Ascending aorta (tissue), 2 donors: ENCODE measurements at regions not wholly inside any gene's neighbourhood (a gene's known extent, or its start where the extent isn't known, plus 50 kb on each side); places are given as distances from the start of the nearest gene placed in this dataset.

Experiments
- DNase-seq, 2 donors: peaks; one replicate each; pipeline ENCODE4 v3.0.0-alpha.2; 2019; ENCODE audit warnings: low spot score in 2 of 2
- H3K27ac ChIP-seq, 2 donors: fragments of 200-600 bp; sonication (generic); one replicate each; pipeline ENCODE4 v1.5.1; 2016 to 2017; ENCODE audit warnings: mild to moderate bottlenecking in 1 of 2
- H3K27me3 ChIP-seq: fragments of 200-600 bp; sonication (generic); one replicate; pipeline ENCODE4 v1.5.1; 2017
- H3K36me3 ChIP-seq, 2 donors: fragments of 200-600 bp; sonication (generic); one replicate each; pipeline ENCODE4 v1.5.1; 2016
- H3K4me1 ChIP-seq, 2 donors: fragments of 200-600 bp; sonication (generic); one replicate each; pipeline ENCODE4 v1.5.1; 2016 to 2017; ENCODE audit warnings: mild to moderate bottlenecking in 1 of 2
- H3K4me3 ChIP-seq, 2 donors: fragments of 200-600 bp; sonication (generic); one replicate each; pipeline ENCODE4 v1.5.1; 2016 to 2017; ENCODE audit warnings: mild to moderate bottlenecking in 1 of 2
- H3K9me3 ChIP-seq, 2 donors: fragments of 200-600 bp; sonication (generic); one replicate each; pipeline ENCODE4 v1.5.1; 2016
- intact Hi-C: fragments of 100-400 bp; cut with DNase I; formaldehyde crosslinking; loops from one replicate; pipeline ENCODE4 v1.15.1; 2023
- TF ChIP-seq, protein P1 (sequence below), 3 experiments: fragments of 200-600 bp in 2 of 3; fragments of 450-650 bp in 1 of 3; sonication (generic) in 2 of 3; IDR thresholded peaks; one replicate each; pipeline ENCODE4 v1.5.1; 2016 to 2019; ENCODE audit warnings: antibody characterized with exemption in 3 of 3, mild to moderate bottlenecking in 1 of 3, moderate library complexity in 1 of 3

DNA sequence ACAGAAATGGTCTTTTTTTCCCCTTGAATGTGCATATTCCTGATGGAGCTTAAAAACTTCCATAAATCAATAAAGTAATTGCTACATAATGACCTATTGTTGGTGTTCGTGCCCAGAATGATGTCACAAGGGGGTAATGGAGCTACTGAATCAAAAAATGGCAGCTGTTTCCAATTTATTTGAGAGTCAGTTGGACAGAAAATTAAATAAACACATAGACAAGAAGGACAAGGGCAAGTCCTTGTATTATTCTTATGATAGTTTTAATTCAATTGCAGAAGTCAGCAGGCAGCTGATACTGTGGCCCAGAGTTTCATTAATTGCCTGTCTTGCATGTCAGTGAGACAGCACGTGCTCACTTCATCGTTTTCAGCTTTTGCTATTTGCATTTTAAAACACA lies 473.5 kb downstream of the ETNK1 start:
- Histone ChIP-seq H3K4me1 (no peaks in the 10 kb centered on the region), H3K27me3 (no peaks in the 10 kb centered on the region), H3K9me3 (no peaks in the 10 kb centered on the region), H3K4me3 (no peak overlapping the region), H3K36me3 (no peaks in the 10 kb centered on the region), H3K27ac (no peak overlapping the region)
- TF ChIP-seq, protein P1, sequence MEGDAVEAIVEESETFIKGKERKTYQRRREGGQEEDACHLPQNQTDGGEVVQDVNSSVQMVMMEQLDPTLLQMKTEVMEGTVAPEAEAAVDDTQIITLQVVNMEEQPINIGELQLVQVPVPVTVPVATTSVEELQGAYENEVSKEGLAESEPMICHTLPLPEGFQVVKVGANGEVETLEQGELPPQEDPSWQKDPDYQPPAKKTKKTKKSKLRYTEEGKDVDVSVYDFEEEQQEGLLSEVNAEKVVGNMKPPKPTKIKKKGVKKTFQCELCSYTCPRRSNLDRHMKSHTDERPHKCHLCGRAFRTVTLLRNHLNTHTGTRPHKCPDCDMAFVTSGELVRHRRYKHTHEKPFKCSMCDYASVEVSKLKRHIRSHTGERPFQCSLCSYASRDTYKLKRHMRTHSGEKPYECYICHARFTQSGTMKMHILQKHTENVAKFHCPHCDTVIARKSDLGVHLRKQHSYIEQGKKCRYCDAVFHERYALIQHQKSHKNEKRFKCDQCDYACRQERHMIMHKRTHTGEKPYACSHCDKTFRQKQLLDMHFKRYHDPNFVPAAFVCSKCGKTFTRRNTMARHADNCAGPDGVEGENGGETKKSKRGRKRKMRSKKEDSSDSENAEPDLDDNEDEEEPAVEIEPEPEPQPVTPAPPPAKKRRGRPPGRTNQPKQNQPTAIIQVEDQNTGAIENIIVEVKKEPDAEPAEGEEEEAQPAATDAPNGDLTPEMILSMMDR (IDR thresholded peaks at IDR 0.05), result no peak
- no peak for DNase-seq
- intact Hi-C loops, result no loop called here

DNA sequence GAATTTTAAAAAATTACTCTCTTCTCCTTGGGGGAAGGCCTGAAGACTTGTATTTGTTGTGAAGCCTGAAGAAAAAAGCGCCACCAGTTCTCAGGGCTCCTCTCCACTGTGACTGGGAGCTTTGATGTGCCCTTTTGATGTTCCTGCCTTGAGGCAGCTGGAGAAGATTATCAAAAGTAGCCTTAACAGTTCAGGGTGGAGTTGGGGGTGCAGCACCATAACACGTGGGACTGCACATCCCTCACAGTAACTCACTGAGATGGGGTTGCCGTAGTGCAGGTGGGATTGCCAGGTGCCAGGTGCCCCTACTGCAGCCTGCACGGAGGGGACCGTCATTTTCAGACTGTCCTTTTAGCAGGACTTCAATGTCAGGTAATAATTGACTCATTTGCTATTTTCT lies 474.1 kb downstream of the ETNK1 start:
- DNase-seq, result no peak
- Histone ChIP-seq H3K27me3 (no peaks in the 10 kb centered on the region), H3K4me3 (no peak overlapping the region), H3K9me3 (no peaks in the 10 kb centered on the region), H3K36me3 (no peaks in the 10 kb centered on the region), H3K4me1 (no peaks in the 10 kb centered on the region), H3K27ac (no peak overlapping the region)
- TF ChIP-seq, protein P1 (IDR thresholded peaks at IDR 0.05), result no peak
- intact Hi-C loops, result no loop called here

DNA sequence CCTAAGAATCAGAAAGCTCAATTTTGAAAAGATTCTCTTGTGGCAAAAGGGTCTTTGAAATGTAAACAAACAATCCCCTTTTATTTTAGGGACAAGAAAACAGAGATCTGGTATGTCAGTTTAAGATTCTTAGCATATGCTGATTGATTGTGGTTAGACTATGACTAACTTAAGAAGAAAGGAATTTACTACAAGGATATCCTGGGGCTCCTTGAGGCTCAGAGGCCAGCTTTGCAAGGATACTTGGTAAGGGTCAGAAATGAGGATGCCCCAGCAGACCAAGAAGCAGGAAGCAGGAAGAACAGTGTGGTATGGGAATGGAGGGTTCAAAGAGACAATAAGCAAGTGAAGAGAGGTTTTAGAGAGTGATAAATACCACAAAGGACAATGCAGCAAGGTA lies 474.6 kb downstream of the ETNK1 start:
- Histone ChIP-seq H3K36me3 (no peaks in the 10 kb centered on the region), H3K4me3 (no peak overlapping the region), H3K27me3 (no peaks in the 10 kb centered on the region), H3K4me1 (no peaks in the 10 kb centered on the region), H3K9me3 (no peaks in the 10 kb centered on the region), H3K27ac (no peak overlapping the region)
- TF ChIP-seq, protein P1 (IDR thresholded peaks at IDR 0.05), result no peak
- intact Hi-C loops, result no loop called here
- DNase-seq, result no peak

DNA sequence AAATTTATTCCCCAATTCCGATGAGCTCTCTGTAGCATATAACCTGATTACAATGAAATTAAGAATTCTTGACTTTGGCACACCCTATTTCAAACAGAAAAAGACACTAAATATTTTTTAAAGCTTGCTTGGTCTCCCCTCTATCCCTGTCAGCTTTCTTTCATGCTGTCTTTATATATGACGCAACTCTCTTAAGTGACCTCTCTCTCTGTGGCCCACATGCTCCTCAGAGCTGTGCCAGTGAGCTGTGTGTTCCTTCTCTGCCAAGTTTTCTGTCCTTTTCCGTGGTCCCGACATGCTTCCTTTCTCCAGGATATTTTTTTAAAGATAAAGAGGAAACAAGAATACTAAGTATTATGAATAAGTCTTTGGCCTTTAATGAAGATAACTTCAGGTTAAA lies 484.0 kb downstream of the ETNK1 start:
- no peaks in the 10 kb centered on the region for H3K27me3 ChIP-seq
- TF ChIP-seq, protein P1 (IDR thresholded peaks at IDR 0.05), result no peak
- intact Hi-C loops, result no loop called here
- no peak for DNase-seq
- no peak overlapping the region for H3K27ac ChIP-seq
- no peak overlapping the region for H3K4me3 ChIP-seq
- no peaks in the 10 kb centered on the region for H3K36me3 ChIP-seq
- no peaks in the 10 kb centered on the region for H3K9me3 ChIP-seq
- no peaks in the 10 kb centered on the region for H3K4me1 ChIP-seq

DNA sequence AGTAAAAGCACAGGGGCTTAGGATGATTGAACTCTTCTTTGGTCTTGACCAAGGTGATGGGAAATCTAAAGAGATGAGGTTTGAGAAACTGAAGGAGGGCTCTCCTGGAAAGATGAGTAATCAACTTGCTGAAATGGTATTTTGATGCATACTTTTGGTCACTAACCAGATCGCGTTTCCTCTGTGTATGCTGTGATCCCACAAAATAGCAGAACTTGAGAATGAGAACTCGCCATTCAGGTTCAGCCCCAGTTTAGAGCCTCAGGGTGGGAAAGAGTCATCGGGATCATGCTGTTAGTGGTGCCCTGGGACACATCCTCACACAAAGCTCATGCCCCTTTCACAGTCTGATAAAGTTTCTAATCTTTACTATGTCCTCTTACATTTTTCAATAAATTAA lies 488.8 kb downstream of the ETNK1 start:
- TF ChIP-seq, protein P1 (IDR thresholded peaks at IDR 0.05), result no peak
- H3K27me3 ChIP-seq, result no peaks in the 10 kb centered on the region
- DNase-seq, result no peak
- H3K4me1 ChIP-seq, result no peaks in the 10 kb centered on the region
- H3K9me3 ChIP-seq, result no peaks in the 10 kb centered on the region
- H3K27ac ChIP-seq, result no peak overlapping the region
- no peak overlapping the region for H3K4me3 ChIP-seq
- intact Hi-C loops, result no loop called here
- no peaks in the 10 kb centered on the region for H3K36me3 ChIP-seq

- Histone ChIP-seq H3K9me3 (no peaks in the 10 kb centered on the region), H3K36me3 (no peaks in the 10 kb centered on the region), H3K27me3 (no peaks in the 10 kb centered on the region), H3K4me3 (no peak overlapping the region), H3K27ac (no peak overlapping the region), H3K4me1 (no peaks in the 10 kb centered on the region)
- DNase-seq, result no peak
- TF ChIP-seq, protein P1 (IDR thresholded peaks at IDR 0.05), result no peak
- intact Hi-C loops, result no loop called here
Observed at GRCh38 chr12:23115984-23116383, 491.0 kb downstream of the ETNK1 start.
